AG10803 (cell line): ENCODE measurements at regions not wholly inside any gene's neighbourhood (a gene's known extent, or its start where the extent isn't known, plus 50 kb on each side); places are given as distances from the start of the nearest gene placed in this dataset.
"Not testable (repeated sequence)": the region's sequence is repeated elsewhere in the genome, so short reads cannot be mapped to it uniquely, and the experiment has no call there.

ENCODE experiments used
- DNase-seq: peaks from one replicate; pipeline ENCODE4 v3.0.0; 2010; ENCODE audit warnings: low read depth
- H3K4me3 ChIP-seq: 2 replicates; pipeline ENCODE4 v1.5.1; 2011; ENCODE audit warnings: mild to moderate bottlenecking, low read length, control low read depth
- TF ChIP-seq, protein P1 (sequence below): conservative IDR thresholded peaks from 2 replicates; pipeline ENCODE4 v1.5.1; 2011; ENCODE audit warnings: mild to moderate bottlenecking, low read length, control low read depth, inconsistent platforms

DNA sequence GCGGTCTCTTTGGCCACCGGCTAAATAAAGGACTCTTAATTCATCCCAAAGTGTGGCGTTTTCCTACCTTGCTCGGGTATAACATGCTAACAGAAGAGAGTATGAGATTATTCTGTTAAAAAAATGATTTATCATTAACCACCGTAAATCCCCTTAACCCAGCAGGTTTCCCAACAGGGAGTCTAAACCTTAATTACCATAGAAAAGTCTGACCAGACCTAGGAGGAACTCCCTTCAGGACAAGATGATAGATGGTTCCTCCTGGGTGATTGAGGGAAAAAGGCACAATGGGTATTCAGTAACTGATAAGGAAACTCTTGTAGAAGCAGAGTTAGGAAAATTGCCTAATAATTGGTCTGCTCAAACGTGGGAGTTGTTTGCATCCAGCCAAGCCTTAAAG is 193.7 kb downstream of the ZNF737 start:
- DNase-seq = no peak
- TF ChIP-seq, protein P1, sequence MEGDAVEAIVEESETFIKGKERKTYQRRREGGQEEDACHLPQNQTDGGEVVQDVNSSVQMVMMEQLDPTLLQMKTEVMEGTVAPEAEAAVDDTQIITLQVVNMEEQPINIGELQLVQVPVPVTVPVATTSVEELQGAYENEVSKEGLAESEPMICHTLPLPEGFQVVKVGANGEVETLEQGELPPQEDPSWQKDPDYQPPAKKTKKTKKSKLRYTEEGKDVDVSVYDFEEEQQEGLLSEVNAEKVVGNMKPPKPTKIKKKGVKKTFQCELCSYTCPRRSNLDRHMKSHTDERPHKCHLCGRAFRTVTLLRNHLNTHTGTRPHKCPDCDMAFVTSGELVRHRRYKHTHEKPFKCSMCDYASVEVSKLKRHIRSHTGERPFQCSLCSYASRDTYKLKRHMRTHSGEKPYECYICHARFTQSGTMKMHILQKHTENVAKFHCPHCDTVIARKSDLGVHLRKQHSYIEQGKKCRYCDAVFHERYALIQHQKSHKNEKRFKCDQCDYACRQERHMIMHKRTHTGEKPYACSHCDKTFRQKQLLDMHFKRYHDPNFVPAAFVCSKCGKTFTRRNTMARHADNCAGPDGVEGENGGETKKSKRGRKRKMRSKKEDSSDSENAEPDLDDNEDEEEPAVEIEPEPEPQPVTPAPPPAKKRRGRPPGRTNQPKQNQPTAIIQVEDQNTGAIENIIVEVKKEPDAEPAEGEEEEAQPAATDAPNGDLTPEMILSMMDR = no peak
- H3K4me3 ChIP-seq = no peak overlapping the region

DNA sequence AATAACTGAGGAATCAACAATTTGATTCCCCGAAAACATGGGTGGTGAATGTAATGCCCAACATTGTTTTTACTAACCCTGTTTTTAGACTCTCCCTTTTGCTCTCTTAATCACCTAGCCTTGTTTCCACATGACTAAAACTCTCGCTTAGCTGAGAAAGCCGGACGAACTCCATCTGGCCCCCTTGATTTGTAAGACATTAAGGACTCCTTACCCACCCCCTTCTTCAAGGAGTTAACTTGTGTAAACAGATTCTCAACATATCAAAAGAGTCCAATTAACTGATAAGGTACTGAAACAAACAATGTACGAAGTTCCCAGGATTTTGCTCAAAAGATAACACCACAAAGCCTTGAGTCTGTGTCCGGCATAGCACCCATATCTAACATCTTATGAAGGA is 194.3 kb downstream of the ZNF737 start:
- not testable (repeated sequence) for H3K4me3 ChIP-seq, DNase-seq

DNA sequence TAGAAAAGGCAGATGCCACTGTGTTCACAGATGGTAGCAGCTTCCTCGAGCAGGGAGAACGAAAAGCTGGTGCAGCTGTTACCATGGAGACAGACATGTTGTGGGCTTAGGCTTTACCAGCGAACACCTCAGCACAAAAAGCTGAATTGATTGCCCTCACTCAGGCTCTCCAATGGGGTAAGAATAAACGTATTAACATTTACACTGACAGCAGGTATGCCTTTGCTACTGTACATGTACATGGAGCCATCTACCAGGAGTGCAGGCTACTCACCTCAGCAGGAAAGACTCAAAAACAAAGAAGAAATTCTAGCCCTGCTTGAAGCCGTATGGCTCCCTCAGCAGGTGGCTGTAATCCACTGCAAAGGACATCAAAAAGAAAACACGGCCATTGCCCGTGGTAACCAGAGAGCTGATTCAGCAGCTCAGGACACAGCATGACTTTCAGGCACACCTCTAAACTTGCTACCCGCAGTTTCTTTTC is 197.7 kb downstream of the ZNF737 start:
- TF ChIP-seq, protein P1 = no peak
- H3K4me3 ChIP-seq = no peak overlapping the region
- DNase-seq = no peak

DNA sequence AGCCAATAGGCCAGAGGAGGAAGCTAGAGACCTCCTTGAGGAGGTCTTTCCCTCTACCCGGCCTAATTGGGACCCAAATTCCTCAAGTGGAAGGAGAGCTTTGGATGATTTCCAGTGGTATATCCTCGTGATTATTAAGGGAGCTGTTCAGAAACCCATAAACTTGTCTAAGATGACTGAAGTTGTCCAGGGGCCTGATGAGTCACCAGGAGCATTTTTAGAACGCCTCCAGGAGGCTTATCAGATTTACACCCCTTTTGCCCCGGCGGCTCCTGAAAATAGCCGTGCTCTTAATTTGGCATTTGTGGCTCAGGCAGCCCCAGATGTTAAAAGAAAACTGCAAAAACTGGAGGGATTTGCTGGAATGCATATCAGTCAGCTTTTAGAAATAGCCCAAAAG is 198.1 kb downstream of the ZNF486 start:
- no peak overlapping the region for H3K4me3 ChIP-seq
- no peak for DNase-seq
- TF ChIP-seq, protein P1 = no peak

DNA sequence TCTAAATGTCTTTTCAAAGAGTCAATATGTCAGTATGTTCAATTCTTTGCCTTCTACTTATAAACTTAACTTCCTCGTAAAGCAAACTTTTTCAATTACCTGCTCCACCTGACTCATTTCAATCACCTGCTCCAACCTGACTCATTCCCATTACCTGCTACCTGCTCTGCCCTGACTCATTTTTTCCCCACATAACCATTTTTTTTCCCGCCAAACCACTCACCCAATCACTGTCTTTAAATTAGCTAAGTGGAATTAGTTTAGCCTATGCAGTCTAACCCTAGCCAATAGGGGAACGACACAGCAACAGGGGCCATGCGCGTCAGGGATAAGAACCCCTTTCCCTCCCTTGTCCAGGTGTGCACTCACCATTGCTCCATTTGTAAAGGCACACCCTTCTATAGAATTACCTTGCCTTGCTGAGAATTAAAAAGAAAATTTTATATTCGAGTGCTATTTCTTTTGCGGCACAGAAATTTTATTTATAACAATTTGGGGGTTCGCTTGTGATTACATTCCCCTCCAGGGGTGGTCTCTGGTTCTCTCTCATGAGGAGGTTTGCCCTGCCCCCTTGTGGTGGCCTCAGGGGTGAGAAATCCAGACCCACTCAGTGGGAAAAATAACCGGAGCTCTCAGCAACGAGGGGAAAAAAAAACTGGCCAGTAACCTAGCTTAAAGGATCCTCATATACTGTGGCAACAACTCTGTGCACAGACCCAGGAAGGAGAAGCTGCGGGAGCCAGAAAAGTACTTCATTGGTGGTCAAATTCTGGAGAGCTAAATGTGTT is 193.1 kb downstream of the ZNF486 start:
- no peak for DNase-seq
- no peak overlapping the region for H3K4me3 ChIP-seq
- TF ChIP-seq, protein P1 = no peak

DNA sequence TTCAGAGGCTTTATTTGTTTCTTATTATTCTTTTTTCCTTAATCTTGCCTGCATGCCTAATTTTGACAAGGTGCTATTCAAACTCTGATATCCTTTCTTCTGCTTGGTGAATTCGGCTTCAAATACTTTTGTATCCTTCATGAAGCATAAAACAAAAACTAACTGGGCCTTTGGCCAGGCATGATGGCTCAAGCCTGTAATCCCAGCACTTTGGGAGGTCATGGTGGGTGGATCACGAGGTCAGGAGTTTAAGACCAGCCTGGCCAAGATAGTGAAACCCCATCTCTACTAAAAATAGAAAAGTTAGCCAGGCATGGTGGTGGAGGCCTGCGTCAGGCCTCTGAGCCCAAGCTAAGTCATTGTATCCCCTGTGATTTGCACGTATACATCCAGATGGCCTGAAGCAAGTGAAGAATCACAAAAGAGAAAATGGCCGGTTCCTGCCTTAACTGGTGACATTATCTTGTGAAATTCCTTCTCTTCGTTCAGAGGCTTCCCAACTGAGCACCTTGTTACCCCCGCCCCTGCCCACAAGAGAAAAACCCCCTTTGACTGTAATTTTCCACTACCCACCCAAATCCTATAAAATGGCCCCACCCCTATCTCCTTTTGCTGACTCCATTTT is 191.9 kb downstream of the ZNF486 start:
- H3K4me3 ChIP-seq, DNase-seq: not testable (repeated sequence)

DNA sequence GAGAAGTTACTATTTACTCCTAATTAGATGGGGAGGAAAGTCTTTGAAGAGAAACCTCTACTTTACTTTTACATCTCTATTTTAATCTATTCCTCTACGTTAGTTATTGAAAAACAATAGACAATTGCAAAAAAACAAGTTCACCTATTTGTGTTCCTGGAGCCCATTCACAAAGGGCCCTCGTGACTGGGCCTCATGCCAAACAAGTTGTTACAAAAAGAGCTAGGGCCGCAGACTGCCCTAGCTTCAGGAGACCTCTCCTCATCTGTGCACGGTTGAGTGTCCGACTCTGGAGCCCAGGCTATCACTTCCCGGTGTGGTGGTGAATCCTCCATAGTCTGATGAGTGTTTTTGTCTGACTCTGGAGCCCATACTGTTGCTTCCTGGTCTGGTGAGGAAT is 190.9 kb downstream of the ZNF486 start:
- H3K4me3 ChIP-seq = no peak overlapping the region
- TF ChIP-seq, protein P1 = no peak
- DNase-seq = no peak

DNA sequence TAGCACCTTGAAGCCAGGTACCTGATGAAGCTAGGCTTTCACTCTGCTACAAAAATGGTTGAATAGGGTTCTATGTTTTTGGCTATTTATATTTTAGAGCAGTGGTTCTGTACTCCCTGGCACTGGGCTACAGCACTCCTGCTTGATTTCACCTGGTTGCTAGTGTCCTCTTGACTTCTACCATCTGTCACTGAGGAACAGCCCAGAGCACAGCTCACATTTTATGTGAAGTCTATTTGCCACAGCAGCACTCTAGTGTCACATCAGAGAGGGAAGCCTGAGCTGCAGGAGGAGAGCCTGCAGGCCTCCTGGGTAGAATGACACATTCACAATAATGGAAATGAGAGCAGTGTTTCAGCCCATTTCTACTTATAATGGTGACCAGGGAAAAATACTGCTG is 184.2 kb downstream of the ZNF486 start:
- no peak overlapping the region for H3K4me3 ChIP-seq
- no peak for DNase-seq
- TF ChIP-seq, protein P1 = no peak
